Kidney epithelial cell (primary cell): ENCODE measurements at regions not wholly inside any gene's neighbourhood (a gene's known extent, or its start where the extent isn't known, plus 50 kb on each side); places are given as distances from the start of the nearest gene placed in this dataset.

Experiments used
- DNase-seq: peaks from one replicate; pipeline ENCODE4 v3.0.0-alpha.2; 2010; ENCODE audit warnings: low read depth
- H3K27me3 ChIP-seq: 2 replicates; pipeline ENCODE4 v1.6.0; 2011; ENCODE audit warnings: low read length; ENCODE audit not compliant: control insufficient read depth, insufficient read depth
- H3K36me3 ChIP-seq: 2 replicates; pipeline ENCODE4 v1.5.1; 2011; ENCODE audit warnings: low read length; ENCODE audit not compliant: control insufficient read depth, insufficient read depth
- H3K4me3 ChIP-seq: 2 replicates; pipeline ENCODE4 v1.5.1; 2011; ENCODE audit warnings: low read depth, mild to moderate bottlenecking, control low read depth, low read length
- CTCF ChIP-seq: IDR thresholded peaks from 2 replicates; pipeline ENCODE4 v1.5.1; 2011; ENCODE audit warnings: mild to moderate bottlenecking, moderate library complexity, low read length, control low read depth, inconsistent platforms; ENCODE audit not compliant: insufficient read depth, poor library complexity, severe bottlenecking

- DNase-seq = no peak
- no peaks in the 10 kb centered on the region for H3K36me3 ChIP-seq
- H3K27me3 ChIP-seq = no peaks in the 10 kb centered on the region
- TF ChIP-seq CTCF = no peak
- H3K4me3 ChIP-seq = no peak overlapping the region
Measured at GRCh38 chr2:114066186-114066747, 176.4 kb downstream of the ACTR3 start.

- H3K4me3 ChIP-seq = no peak overlapping the region
- no peak for DNase-seq
- TF ChIP-seq CTCF = no peak
- H3K27me3 ChIP-seq = no peaks in the 10 kb centered on the region
- H3K36me3 ChIP-seq = no peaks in the 10 kb centered on the region
Measured at GRCh38 chr2:114068438-114068837, 178.5 kb downstream of the ACTR3 start.

- Histone ChIP-seq H3K4me3 (no peak overlapping the region), H3K27me3 (no peaks in the 10 kb centered on the region), H3K36me3 (no peaks in the 10 kb centered on the region)
- no peak for DNase-seq
- TF ChIP-seq CTCF = no peak
Measured at GRCh38 chr2:114076961-114077360, 187.1 kb downstream of the ACTR3 start.

GRCh38 chr2:114079366-114080004, 189.6 kb downstream of the ACTR3 start:
- no peak for TF ChIP-seq CTCF
- H3K4me3 ChIP-seq = no peak overlapping the region
- no peaks in the 10 kb centered on the region for H3K36me3 ChIP-seq
- DNase-seq = no peak
- no peaks in the 10 kb centered on the region for H3K27me3 ChIP-seq

- DNase-seq = no peak
- no peaks in the 10 kb centered on the region for H3K27me3 ChIP-seq
- H3K4me3 ChIP-seq = no peak overlapping the region
- no peaks in the 10 kb centered on the region for H3K36me3 ChIP-seq
- TF ChIP-seq CTCF = no peak
Measured at GRCh38 chr2:114082731-114083433, 193.0 kb downstream of the ACTR3 start.
